Small intestine (tissue), 7 donors: ENCODE measurements at regions not wholly inside any gene's neighbourhood (a gene's known extent, or its start where the extent isn't known, plus 50 kb on each side); places are given as distances from the start of the nearest gene placed in this dataset.
"Not testable (repeated sequence)": the region's sequence is repeated elsewhere in the genome, so short reads cannot be mapped to it uniquely, and the experiment has no call there.

ENCODE experiments used
- DNase-seq, 2 donors: peaks; one replicate each; pipeline versions ENCODE4 v3.0.0 to v3.0.0-alpha.2; 2013
- FAIRE-seq: peaks from 2 replicates; lab custom pipeline; 2012; peaks lifted over from hg19 to GRCh38; lab: Jason Lieb, UNC
- H3K27ac ChIP-seq, 3 donors: one replicate each; pipeline ENCODE4 v1.5.1; 2013; ENCODE audit warnings: low read length in 2 of 3, mild to moderate bottlenecking in 2 of 3, control low read depth in 1 of 3, inconsistent platforms in 1 of 3, low read depth in 1 of 3, moderate library complexity in 1 of 3
- H3K27me3 ChIP-seq, 3 donors: one replicate each; pipeline ENCODE4 v1.6.1; 2013; ENCODE audit warnings: low read length in 3 of 3, inconsistent platforms in 1 of 3; ENCODE audit not compliant: control insufficient read depth in 3 of 3, insufficient read depth in 3 of 3
- H3K36me3 ChIP-seq, 3 donors: one replicate each; pipeline ENCODE4 v1.6.1; 2013; ENCODE audit warnings: low read length in 3 of 3, inconsistent platforms in 1 of 3, low read depth in 1 of 3, mild to moderate bottlenecking in 1 of 3, moderate library complexity in 1 of 3; ENCODE audit not compliant: control insufficient read depth in 3 of 3, insufficient read depth in 2 of 3
- H3K4me1 ChIP-seq, 3 donors: one replicate each; pipeline ENCODE4 v1.6.1; 2013; ENCODE audit warnings: low read length in 2 of 3, inconsistent platforms in 1 of 3, low read depth in 1 of 3, mild to moderate bottlenecking in 1 of 3, moderate library complexity in 1 of 3; ENCODE audit not compliant: control insufficient read depth in 3 of 3, insufficient read depth in 2 of 3
- H3K4me3 ChIP-seq, 3 donors: one replicate each; pipeline ENCODE4 v1.5.1; 2013; ENCODE audit warnings: low read length in 3 of 3, control low read depth in 1 of 3, inconsistent platforms in 1 of 3, low read depth in 1 of 3, mild to moderate bottlenecking in 1 of 3, moderate library complexity in 1 of 3
- H3K9me3 ChIP-seq, 2 donors: one replicate each; pipeline ENCODE4 v1.6.1; 2013; ENCODE audit warnings: low read depth in 1 of 2, low read length in 1 of 2; ENCODE audit not compliant: control insufficient read depth in 2 of 2, insufficient read depth in 1 of 2
- WGBS, 3 donors: extraction: QIAGEN DNeasy Blood & Tissue Kit; methylation state at CpG; one replicate each; pipeline ENCODE4 v1.1.7; 2013; 5-methylcytosine and 5-hydroxymethylcytosine counted together
- donor health status: healthy with polysubstance abuse.
- donor health status: control.
- donor health status: control.
- donor health status: Bipolar disorder and iron deficiency.
- donor health status: healthy.

DNA sequence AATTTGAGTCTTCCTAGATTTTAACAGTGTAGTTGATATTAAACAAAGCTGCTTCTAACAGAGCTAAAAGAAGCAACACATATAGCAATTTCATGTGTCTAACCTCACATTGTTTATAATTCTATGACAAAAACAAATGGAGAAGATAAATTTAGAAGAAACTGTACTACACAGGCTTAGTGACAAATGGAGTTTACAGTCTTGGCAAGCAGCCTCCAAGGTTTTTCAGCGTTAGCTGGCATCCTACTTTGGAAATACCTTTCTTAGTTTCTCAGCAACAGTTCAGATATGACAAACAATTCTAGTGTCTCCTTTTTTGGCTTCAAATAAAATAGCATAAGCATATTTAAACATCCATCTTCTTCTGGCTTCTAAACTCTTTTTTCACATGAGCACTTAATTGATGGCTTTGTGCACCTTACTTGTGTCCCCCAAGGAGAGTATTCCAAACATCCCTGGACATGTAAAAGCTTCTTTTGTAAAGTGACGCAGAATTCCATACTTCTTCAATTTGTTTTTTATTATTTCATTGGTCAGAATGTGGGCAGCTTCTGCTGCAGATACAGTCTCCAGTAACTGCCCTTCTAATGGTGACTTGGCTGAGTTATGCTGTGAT, 249.8 kb downstream of the ANTXR2 start:
- Histone ChIP-seq H3K4me1 (no peaks in the 10 kb centered on the region), H3K4me3 (no peak overlapping the region), H3K36me3 (no peaks in the 10 kb centered on the region), H3K27me3 (no peaks in the 10 kb centered on the region), H3K27ac (no peak overlapping the region), H3K9me3 (no peaks in the 10 kb centered on the region)
- FAIRE-seq (no peak), DNase-seq (peak in 1 of 2 donors; percentile 10)
- 63 to 73% (median 64%) methylated on average over 2 of the region's 2 CpGs for WGBS, 3 donors

DNA sequence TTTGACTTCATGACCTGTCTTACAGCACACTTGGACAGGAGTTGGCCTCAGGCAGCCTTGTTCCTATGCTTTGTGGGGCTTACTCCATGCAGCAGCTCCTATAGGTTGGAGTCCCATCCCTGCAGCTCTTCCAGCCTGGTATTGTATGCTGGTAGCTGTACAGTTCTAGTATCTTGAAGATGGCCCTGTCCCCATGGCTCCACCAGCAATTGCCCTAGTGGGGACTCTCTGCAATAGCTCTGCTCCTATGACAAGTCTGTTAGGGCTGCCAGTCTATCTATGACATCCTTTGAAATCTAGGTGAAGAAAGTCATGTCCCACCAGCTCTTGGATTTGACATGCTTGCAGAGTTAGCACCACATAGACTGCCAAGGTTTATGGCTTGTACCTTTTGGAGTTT, 252.6 kb downstream of the ANTXR2 start:
- Histone ChIP-seq H3K4me3 (no peak overlapping the region), H3K27me3 (no peaks in the 10 kb centered on the region), H3K9me3 (no peaks in the 10 kb centered on the region), H3K4me1 (no peaks in the 10 kb centered on the region), H3K27ac (no peak overlapping the region), H3K36me3 (no peaks in the 10 kb centered on the region)
- no peak for FAIRE-seq
- no peak for DNase-seq

DNA sequence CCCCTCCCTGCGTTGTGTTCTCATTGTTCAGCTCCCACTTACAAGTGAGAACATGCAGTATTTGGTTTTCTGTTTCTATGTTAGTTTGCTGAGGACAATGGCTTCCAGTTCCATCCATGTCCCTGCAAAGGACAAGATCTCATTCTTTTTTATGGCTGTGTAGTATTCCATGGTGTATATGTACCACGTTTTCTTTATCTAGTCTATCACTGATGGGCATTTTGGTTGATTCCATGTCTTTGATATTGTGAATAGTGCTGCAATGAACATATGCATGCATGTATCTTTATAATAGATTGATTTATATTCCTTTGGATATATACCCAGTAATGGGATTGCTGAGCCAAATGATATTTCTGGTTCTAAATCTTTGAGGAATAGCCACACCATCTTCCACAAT, 265.1 kb downstream of the ANTXR2 start:
- H3K4me3 ChIP-seq, H3K9me3 ChIP-seq, DNase-seq, H3K27ac ChIP-seq, H3K36me3 ChIP-seq, H3K4me1 ChIP-seq, FAIRE-seq, H3K27me3 ChIP-seq: not testable (repeated sequence)
- 65 to 85% (median 67%) methylated on average over 2 of the region's 2 CpGs for WGBS, 3 donors

GRCh38 chr4:79798047-79798446, 275.0 kb downstream of the ANTXR2 start:
- DNase-seq, result no peak
- no peak for FAIRE-seq
- H3K36me3 ChIP-seq, result no peaks in the 10 kb centered on the region
- no peak overlapping the region for H3K4me3 ChIP-seq
- H3K4me1 ChIP-seq, result no peaks in the 10 kb centered on the region
- no peak overlapping the region for H3K27ac ChIP-seq
- no peaks in the 10 kb centered on the region for H3K27me3 ChIP-seq
- no peaks in the 10 kb centered on the region for H3K9me3 ChIP-seq
- WGBS, 3 donors, result 67 to 86% (median 77%) methylated on average over 3 of the region's 3 CpGs

GRCh38 chr4:79796948-79797347, 276.1 kb downstream of the ANTXR2 start:
- Histone ChIP-seq H3K27ac (no peak overlapping the region), H3K9me3 (no peaks in the 10 kb centered on the region), H3K36me3 (no peaks in the 10 kb centered on the region), H3K27me3 (no peaks in the 10 kb centered on the region), H3K4me1 (no peaks in the 10 kb centered on the region), H3K4me3 (no peak overlapping the region)
- FAIRE-seq, result no peak
- no peak for DNase-seq
- 76 to 80% (median 77%) methylated on average over 4 of the region's 4 CpGs for WGBS, 3 donors

GRCh38 chr4:79788884-79789283, 284.1 kb downstream of the ANTXR2 start:
- H3K27ac ChIP-seq, result no peak overlapping the region
- FAIRE-seq (no peak), DNase-seq (no peak)
- no peak overlapping the region for H3K4me3 ChIP-seq
- WGBS, 3 donors, result 0 to 20% (median 4%) methylated on average over 1 of the region's 1 CpG
- H3K27me3 ChIP-seq, result no peaks in the 10 kb centered on the region
- peaks cover 0 to 8% of the 10 kb centered on the region in 2 donors for H3K9me3 ChIP-seq
- no peaks in the 10 kb centered on the region for H3K4me1 ChIP-seq
- H3K36me3 ChIP-seq, result no peaks in the 10 kb centered on the region

DNA sequence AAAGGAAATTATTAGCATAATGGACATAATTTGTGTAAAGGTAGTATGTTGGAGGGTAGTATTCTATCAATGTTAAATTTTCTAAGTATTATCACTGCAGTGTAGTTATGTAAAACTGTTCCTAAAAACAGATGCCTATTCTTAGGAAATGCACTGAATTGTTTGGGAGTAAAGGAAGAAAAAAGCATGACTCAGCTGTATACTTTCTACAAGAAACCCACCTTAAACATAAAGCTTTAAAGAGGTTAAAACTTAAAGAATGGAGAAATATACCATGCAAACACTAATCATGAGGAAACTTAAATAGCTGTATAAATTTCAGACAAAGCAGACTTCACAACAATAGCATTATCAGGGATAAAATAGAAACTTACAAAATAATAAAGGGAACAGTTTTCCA, 292.9 kb downstream of the ANTXR2 start:
- no peaks in the 10 kb centered on the region for H3K27me3 ChIP-seq
- no peaks in the 10 kb centered on the region for H3K9me3 ChIP-seq
- H3K36me3 ChIP-seq, result no peaks in the 10 kb centered on the region
- no peak overlapping the region for H3K27ac ChIP-seq
- H3K4me1 ChIP-seq, result no peaks in the 10 kb centered on the region
- DNase-seq (no peak), FAIRE-seq (no peak)
- H3K4me3 ChIP-seq, result no peak overlapping the region

DNA sequence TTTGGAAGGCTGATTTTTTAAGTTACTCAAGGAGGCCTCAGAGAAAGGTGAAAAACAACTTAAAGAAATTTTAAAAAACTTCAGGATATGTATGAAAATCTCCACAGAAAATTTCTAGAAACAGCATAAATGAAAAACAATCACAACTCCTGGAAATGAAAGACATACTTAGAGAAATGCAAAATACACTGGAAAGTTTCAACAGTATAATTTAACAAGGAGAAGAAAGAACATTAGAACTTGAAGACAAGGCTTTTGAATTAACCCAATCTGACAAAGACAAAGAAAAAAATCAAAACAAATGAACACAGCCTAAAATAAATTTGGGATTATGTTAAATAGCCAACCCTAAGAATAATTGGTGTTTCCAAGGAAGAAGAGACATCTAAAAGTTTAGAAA, 300.5 kb downstream of the ANTXR2 start:
- Histone ChIP-seq H3K9me3 (peaks cover 0 to 15% of the 10 kb centered on the region in 2 donors), H3K4me1 (no peaks in the 10 kb centered on the region), H3K27ac (no peak overlapping the region), H3K4me3 (no peak overlapping the region), H3K36me3 (no peaks in the 10 kb centered on the region), H3K27me3 (no peaks in the 10 kb centered on the region)
- no peak for DNase-seq
- no peak for FAIRE-seq

DNA sequence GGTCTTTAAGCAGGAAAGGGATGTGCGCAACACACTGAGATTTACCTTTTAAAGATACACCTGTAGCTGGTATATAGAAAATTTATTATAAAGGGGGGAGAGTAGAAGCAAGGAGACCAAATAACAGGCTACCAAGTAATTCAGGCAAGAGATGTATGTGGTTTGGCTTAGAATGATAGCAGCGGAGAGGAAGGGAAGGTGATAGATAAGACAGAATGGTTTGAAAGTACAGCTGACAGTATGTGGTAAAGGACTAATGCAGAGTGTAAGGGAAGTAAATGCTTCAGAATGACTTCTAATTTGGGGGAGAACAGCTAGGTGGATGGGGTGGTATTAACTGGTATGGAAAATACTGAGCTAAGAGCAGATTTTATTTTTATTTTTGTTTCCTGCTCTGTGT, 308.9 kb downstream of the ANTXR2 start:
- no peak for DNase-seq
- Histone ChIP-seq H3K4me3 (no peak overlapping the region), H3K9me3 (peaks cover 0 to 6% of the 10 kb centered on the region in 2 donors), H3K36me3 (no peaks in the 10 kb centered on the region), H3K27ac (no peak overlapping the region), H3K4me1 (no peaks in the 10 kb centered on the region), H3K27me3 (no peaks in the 10 kb centered on the region)
- FAIRE-seq, result no peak
- 89 to 91% (median 89%) methylated on average over 2 of the region's 2 CpGs for WGBS, 3 donors
